ENCODE measurements at regions not wholly inside any gene's neighbourhood (a gene's known extent, or its start where the extent isn't known, plus 50 kb on each side); places are given as distances from the start of the nearest gene placed in this dataset.

DNA sequence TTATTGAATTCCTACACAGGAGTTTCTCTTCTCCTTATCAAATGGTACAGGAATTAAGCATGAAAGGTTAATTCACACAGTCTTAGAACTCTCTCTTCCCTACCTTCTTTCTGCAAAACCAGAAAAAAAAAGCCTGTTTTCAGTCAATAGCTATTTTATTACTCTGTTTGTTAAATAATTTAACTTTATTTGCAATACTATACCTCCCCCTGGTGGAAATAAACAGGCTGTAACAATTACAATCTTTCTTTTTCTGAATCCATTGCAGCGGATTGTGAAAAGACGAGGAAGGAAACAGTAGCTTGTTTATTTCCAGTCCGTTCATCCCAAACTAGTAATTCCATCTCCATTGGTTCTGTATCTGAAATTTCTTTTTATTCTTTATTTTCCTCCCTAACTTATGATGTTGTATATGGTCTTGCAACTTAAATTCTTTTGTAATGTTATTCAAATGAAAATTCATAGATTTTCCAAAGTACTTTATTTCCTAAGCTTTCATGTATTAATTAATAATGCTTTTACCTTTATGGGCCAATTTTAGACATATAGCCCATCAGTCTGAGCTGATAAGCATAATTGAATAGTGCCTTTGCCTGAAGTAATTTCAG lies 165.2 kb downstream of the SH3BP4 start:
- no peak overlapping the region for H3K27ac ChIP-seq
- TF ChIP-seq ZFX (IDR thresholded peaks at IDR 0.05): no peak
- TF ChIP-seq, protein P1, sequence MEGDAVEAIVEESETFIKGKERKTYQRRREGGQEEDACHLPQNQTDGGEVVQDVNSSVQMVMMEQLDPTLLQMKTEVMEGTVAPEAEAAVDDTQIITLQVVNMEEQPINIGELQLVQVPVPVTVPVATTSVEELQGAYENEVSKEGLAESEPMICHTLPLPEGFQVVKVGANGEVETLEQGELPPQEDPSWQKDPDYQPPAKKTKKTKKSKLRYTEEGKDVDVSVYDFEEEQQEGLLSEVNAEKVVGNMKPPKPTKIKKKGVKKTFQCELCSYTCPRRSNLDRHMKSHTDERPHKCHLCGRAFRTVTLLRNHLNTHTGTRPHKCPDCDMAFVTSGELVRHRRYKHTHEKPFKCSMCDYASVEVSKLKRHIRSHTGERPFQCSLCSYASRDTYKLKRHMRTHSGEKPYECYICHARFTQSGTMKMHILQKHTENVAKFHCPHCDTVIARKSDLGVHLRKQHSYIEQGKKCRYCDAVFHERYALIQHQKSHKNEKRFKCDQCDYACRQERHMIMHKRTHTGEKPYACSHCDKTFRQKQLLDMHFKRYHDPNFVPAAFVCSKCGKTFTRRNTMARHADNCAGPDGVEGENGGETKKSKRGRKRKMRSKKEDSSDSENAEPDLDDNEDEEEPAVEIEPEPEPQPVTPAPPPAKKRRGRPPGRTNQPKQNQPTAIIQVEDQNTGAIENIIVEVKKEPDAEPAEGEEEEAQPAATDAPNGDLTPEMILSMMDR (conservative IDR thresholded peaks at IDR 0.05): peak; percentile 68

DNA sequence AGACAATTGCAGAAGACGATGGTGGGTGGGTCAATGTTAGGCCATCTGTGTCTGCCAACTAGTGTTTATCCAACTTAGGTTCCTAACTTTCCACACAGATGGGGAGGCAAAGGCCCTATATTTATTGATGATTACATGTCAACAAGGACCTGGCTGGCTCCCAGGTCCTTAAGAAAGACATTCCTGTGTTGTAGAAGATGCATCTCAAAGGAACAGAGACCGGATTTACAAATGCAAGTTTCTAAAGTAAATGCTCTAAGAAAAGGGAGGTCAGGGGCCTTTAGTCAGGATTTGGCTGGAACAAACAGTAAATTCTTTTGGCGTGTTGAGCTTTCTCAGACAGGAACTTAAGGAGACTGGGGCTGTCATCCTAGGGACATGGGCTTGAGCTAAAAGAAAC lies 175.0 kb downstream of the SH3BP4 start:
- H3K27ac ChIP-seq: no peak overlapping the region
- TF ChIP-seq, protein P1 (conservative IDR thresholded peaks at IDR 0.05): no peak
- TF ChIP-seq ZFX (IDR thresholded peaks at IDR 0.05): no peak

GRCh38 chr2:235127931-235128330 lies 176.1 kb downstream of the SH3BP4 start:
- TF ChIP-seq, protein P1 (conservative IDR thresholded peaks at IDR 0.05): no peak
- no peak for TF ChIP-seq ZFX (IDR thresholded peaks at IDR 0.05)
- no peak overlapping the region for H3K27ac ChIP-seq

DNA sequence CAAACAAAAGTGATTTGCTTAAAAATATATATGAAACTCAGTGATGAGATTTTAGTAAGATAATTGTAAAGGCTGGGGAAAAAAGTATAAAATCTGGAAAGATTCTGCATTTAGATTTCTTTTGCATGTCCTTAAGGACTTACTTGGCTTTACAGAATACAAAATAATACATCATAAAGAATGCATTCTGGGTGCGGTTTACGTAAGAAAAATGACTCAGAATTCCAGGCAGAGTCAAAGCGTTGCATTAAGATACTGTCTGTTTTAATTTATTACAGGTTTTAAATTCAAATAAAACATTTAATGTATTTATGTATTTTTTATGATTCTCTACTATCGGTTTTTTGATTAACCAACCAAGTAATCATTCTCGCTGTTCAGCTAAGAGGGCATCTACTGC lies 178.0 kb downstream of the SH3BP4 start:
- H3K27ac ChIP-seq: no peak overlapping the region
- no peak for TF ChIP-seq ZFX (IDR thresholded peaks at IDR 0.05)
- TF ChIP-seq, protein P1 (conservative IDR thresholded peaks at IDR 0.05): no peak

GRCh38 chr2:235131334-235132305 lies 179.8 kb downstream of the SH3BP4 start:
- no peak overlapping the region for H3K27ac ChIP-seq
- TF ChIP-seq, protein P1 (conservative IDR thresholded peaks at IDR 0.05): no peak
- TF ChIP-seq ZFX (IDR thresholded peaks at IDR 0.05): no peak

DNA sequence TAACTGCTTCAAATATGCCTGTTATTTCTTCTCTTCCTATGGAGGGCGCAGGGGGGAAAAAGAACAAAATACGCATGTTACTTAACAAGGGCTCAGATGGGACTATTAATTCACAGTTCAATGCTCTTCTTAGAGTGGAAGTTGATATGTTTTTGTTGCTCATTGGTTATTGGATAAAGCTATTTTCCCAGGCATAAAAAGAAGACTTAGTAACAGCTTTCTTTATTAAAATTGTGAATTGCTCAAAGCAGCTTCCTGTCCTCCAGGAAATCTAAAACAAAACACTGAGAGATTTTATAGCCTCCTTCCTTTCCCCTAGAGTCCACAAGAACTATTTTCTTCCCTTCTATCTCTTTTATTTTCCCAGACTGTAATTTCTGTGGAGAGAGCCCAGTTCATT lies 180.8 kb downstream of the SH3BP4 start:
- TF ChIP-seq ZFX (IDR thresholded peaks at IDR 0.05): no peak
- TF ChIP-seq, protein P1 (conservative IDR thresholded peaks at IDR 0.05): no peak
- H3K27ac ChIP-seq: no peak overlapping the region

- no peak overlapping the region for H3K27ac ChIP-seq
- TF ChIP-seq ZFX (IDR thresholded peaks at IDR 0.05): no peak
- TF ChIP-seq, protein P1 (conservative IDR thresholded peaks at IDR 0.05): no peak
Measured at GRCh38 chr2:235133837-235134236, 182.0 kb downstream of the SH3BP4 start.
